ENCODE measurements at regions not wholly inside any gene's neighbourhood (a gene's known extent, or its start where the extent isn't known, plus 50 kb on each side); places are given as distances from the start of the nearest gene placed in this dataset.

- Histone ChIP-seq H3K9me3 (peaks cover 6 to 14% of the 10 kb centered on the region in 2 donors), H3K27ac (no peak overlapping the region), H3K4me1 (no peaks in the 10 kb centered on the region), H3K27me3 (no peaks in the 10 kb centered on the region), H3K36me3 (no peaks in the 10 kb centered on the region), H3K4me3 (no peak overlapping the region)
- intact Hi-C loops (cut with DNase I; ENCODE audit: low total_unique reads) = no loop called here
- no peak for DNase-seq (ENCODE audit: low spot score in 2 of 2)
- no peak for TF ChIP-seq CTCF (IDR thresholded peaks at IDR 0.05)
- no peak for TF ChIP-seq POLR2A (IDR thresholded peaks at IDR 0.05)
- no peak for TF ChIP-seq POLR2AphosphoS5 (IDR thresholded peaks at IDR 0.05)
Observed at GRCh38 chr4:171715973-171716372, 97.2 kb upstream of the GALNTL6 start.

DNA sequence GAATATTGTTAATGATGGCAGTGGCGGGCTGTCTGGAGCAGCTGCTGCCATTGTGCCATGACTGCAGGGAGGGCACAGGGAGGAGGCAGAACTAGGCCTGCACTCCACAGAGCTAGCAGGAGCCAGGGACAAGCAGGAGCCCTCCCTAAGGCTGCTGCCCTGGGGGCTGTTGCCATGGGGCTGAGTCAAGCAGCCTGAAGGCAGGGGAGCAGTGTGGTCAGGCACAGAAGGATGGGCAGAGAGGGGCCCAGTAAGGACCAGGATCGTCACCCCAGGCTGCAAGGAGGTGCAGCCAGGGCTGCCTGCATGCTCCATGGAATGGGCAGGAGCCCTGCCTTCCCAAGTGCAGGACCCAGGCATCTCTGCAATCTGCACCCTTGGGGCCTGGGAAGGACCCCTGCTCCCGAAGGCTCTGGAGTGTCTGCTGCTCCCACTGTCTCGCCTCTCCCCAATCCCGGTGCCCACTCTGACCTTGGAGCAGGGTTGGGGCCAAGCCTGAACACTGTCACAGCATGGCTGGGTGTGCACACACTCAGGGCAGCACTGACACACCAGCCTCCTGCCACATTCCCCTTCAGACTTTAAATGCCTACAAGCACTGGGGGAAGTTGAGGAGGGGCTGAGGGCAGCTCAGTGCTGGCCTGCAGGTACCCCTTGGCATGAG is 98.3 kb upstream of the GALNTL6 start:
- Histone ChIP-seq H3K36me3 (no peaks in the 10 kb centered on the region), H3K9me3 (peaks cover 6 to 14% of the 10 kb centered on the region in 2 donors), H3K27me3 (no peaks in the 10 kb centered on the region), H3K4me3 (no peak overlapping the region), H3K27ac (no peak overlapping the region), H3K4me1 (no peaks in the 10 kb centered on the region)
- intact Hi-C loops (cut with DNase I; ENCODE audit: low total_unique reads) = no loop called here
- DNase-seq (ENCODE audit: low spot score in 2 of 2) = no peak
- TF ChIP-seq POLR2A (IDR thresholded peaks at IDR 0.05) (no peak), CTCF (IDR thresholded peaks at IDR 0.05) (no peak), POLR2AphosphoS5 (IDR thresholded peaks at IDR 0.05) (no peak)

GRCh38 chr4:171710743-171711142 is 102.5 kb upstream of the GALNTL6 start:
- Histone ChIP-seq H3K27ac (no peak overlapping the region), H3K9me3 (peaks cover 6 to 11% of the 10 kb centered on the region in 2 donors), H3K27me3 (no peaks in the 10 kb centered on the region), H3K4me3 (no peak overlapping the region), H3K4me1 (no peaks in the 10 kb centered on the region), H3K36me3 (no peaks in the 10 kb centered on the region)
- no peak for TF ChIP-seq CTCF (IDR thresholded peaks at IDR 0.05)
- no peak for TF ChIP-seq POLR2A (IDR thresholded peaks at IDR 0.05)
- TF ChIP-seq POLR2AphosphoS5 (IDR thresholded peaks at IDR 0.05) = no peak
- DNase-seq (ENCODE audit: low spot score in 2 of 2) = no peak
- intact Hi-C loops (cut with DNase I; ENCODE audit: low total_unique reads) = no loop called here

DNA sequence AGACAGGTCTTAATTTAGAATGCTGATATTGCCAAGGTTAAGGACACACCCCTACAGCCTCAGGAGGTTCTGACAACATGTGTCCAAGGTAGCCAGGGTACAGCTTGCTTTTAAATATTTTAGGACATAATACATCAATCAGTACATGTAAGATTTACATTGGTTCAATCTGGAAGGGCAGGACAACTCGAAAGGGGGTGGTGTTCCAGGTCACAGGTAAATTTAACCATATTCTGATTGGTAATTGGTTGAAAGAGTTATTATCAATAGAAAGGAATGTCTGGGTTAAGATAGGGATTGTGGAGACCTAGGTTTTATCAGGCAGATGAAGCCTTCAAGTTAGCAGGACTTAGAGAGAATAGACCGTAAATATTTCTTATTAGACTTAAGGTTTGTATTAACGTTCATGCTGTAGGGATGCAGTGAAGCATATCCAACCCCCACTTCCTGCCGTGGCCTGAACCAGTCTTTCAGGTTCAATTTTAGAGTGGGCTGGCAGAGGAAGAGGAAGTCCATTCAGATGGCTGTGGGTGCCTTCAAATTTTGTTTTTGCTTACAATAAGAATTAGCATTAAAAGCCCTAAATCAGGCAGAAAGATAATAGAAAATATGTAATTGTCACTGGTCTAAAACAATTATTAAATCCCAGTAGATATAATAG is 136.5 kb upstream of the GALNTL6 start:
- H3K36me3 ChIP-seq = no peaks in the 10 kb centered on the region
- no peak overlapping the region for H3K4me3 ChIP-seq
- DNase-seq (ENCODE audit: low spot score in 2 of 2) = no peak
- H3K27me3 ChIP-seq = no peaks in the 10 kb centered on the region
- TF ChIP-seq POLR2A (IDR thresholded peaks at IDR 0.05) = no peak
- no peak for TF ChIP-seq POLR2AphosphoS5 (IDR thresholded peaks at IDR 0.05)
- no peak for TF ChIP-seq CTCF (IDR thresholded peaks at IDR 0.05)
- intact Hi-C loops (cut with DNase I; ENCODE audit: low total_unique reads) = no loop called here
- no peaks in the 10 kb centered on the region for H3K9me3 ChIP-seq
- H3K27ac ChIP-seq = no peak overlapping the region
- no peaks in the 10 kb centered on the region for H3K4me1 ChIP-seq

DNA sequence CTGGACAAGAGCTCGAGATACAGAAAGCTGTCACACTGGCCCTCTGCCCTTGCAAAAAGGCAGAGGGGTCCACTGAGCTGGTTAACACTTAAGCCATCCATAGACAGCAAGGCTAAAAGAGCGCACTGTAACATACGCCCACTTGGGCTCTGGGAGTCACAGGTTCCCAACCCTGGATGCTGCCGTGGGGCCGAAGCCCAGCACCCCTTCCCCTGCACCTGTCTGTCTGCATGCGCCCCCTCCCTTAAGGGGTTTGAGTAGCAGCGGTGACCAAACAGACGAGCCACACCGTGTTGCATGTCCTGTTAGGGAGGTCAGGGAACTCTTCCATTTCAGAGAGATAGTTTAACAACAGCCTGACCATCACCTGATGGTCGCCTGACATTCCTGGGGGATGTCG is 138.4 kb upstream of the GALNTL6 start:
- no peaks in the 10 kb centered on the region for H3K4me1 ChIP-seq
- intact Hi-C loops (cut with DNase I; ENCODE audit: low total_unique reads) = no loop called here
- H3K27ac ChIP-seq = no peak overlapping the region
- no peak overlapping the region for H3K4me3 ChIP-seq
- DNase-seq (ENCODE audit: low spot score in 2 of 2) = no peak
- no peaks in the 10 kb centered on the region for H3K27me3 ChIP-seq
- H3K9me3 ChIP-seq = no peaks in the 10 kb centered on the region
- TF ChIP-seq POLR2AphosphoS5 (IDR thresholded peaks at IDR 0.05) (no peak), POLR2A (IDR thresholded peaks at IDR 0.05) (no peak), CTCF (IDR thresholded peaks at IDR 0.05) (no peak)
- H3K36me3 ChIP-seq = no peaks in the 10 kb centered on the region

Data from breast epithelium (tissue), 4 donors.